Neutrophil (primary cell): ENCODE measurements at regions not wholly inside any gene's neighbourhood (a gene's known extent, or its start where the extent isn't known, plus 50 kb on each side); places are given as distances from the start of the nearest gene placed in this dataset.

ENCODE experiments used
- H3K27ac ChIP-seq: fragments of 200-600 bp; sonication (generic); 2 replicates; pipeline ENCODE4 v1.5.1; 2016; ENCODE audit warnings: mild to moderate bottlenecking, moderate library complexity
- H3K27me3 ChIP-seq: fragments of 200-600 bp; sonication (generic); 2 replicates; pipeline ENCODE4 v1.6.0; 2016; ENCODE audit warnings: mild to moderate bottlenecking
- H3K36me3 ChIP-seq: fragments of 200-600 bp; sonication (generic); 2 replicates; pipeline ENCODE4 v1.5.1; 2017
- H3K4me1 ChIP-seq, 2 experiments: fragments of 200-600 bp in 1 of 2; sonication (generic) in 1 of 2; 1 replicate in 1 of 2; 2 replicates in 1 of 2; pipeline versions ENCODE4 v1.5.1 to v1.6.1; 2013 to 2016; ENCODE audit warnings: low read depth in 1 of 2, low read length in 1 of 2, mild to moderate bottlenecking in 1 of 2, moderate library complexity in 1 of 2; ENCODE audit not compliant: control insufficient read depth in 1 of 2, insufficient read depth in 1 of 2
- H3K4me3 ChIP-seq, 2 experiments: fragments of 200-600 bp in 1 of 2; sonication (generic) in 1 of 2; 1 replicate in 1 of 2; 2 replicates in 1 of 2; pipeline ENCODE4 v1.5.1; 2013 to 2016; ENCODE audit warnings: low read depth in 1 of 2, low read length in 1 of 2, mild to moderate bottlenecking in 1 of 2, moderate library complexity in 1 of 2
- H3K9me3 ChIP-seq: fragments of 200-600 bp; sonication (generic); 2 replicates; pipeline ENCODE4 v1.5.1; 2016
- CTCF ChIP-seq: fragments of 200-600 bp; sonication (generic); IDR thresholded peaks from 2 replicates; pipeline ENCODE4 v1.5.1; 2016; ENCODE audit warnings: antibody characterized with exemption

GRCh38 chr14:22405201-22405600 lies 183.8 kb downstream of the DAD1 start:
- H3K27ac ChIP-seq: no peak overlapping the region
- no peak for TF ChIP-seq CTCF
- no peaks in the 10 kb centered on the region for H3K9me3 ChIP-seq
- H3K4me3 ChIP-seq: no peak overlapping the region
- no peaks in the 10 kb centered on the region for H3K27me3 ChIP-seq
- no peaks in the 10 kb centered on the region for H3K36me3 ChIP-seq
- H3K4me1 ChIP-seq: no peaks in the 10 kb centered on the region

- Histone ChIP-seq H3K4me1 (peaks cover 15 to 17% of the 10 kb centered on the region in 2 experiments), H3K4me3 (no peak overlapping the region), H3K27me3 (no peaks in the 10 kb centered on the region), H3K36me3 (no peaks in the 10 kb centered on the region), H3K9me3 (no peaks in the 10 kb centered on the region), H3K27ac (no peak overlapping the region)
- TF ChIP-seq CTCF: no peak
These were observed 185.7 kb downstream of the DAD1 start for GRCh38 chr14:22403296-22403695.

GRCh38 chr14:22400655-22401259 lies 188.3 kb downstream of the DAD1 start:
- H3K36me3 ChIP-seq: no peaks in the 10 kb centered on the region
- no peak for TF ChIP-seq CTCF
- peaks cover 30 to 36% of the 10 kb centered on the region in 2 experiments for H3K4me1 ChIP-seq
- no peaks in the 10 kb centered on the region for H3K27me3 ChIP-seq
- H3K27ac ChIP-seq: no peak overlapping the region
- H3K4me3 ChIP-seq: no peak overlapping the region
- H3K9me3 ChIP-seq: no peaks in the 10 kb centered on the region

GRCh38 chr14:22399776-22400175 lies 189.2 kb downstream of the DAD1 start:
- TF ChIP-seq CTCF: no peak
- peak overlapping the region; percentile 8 for H3K27ac ChIP-seq
- H3K36me3 ChIP-seq: no peaks in the 10 kb centered on the region
- no peaks in the 10 kb centered on the region for H3K9me3 ChIP-seq
- H3K27me3 ChIP-seq: no peaks in the 10 kb centered on the region
- H3K4me3 ChIP-seq: no peak overlapping the region
- peaks cover 30 to 36% of the 10 kb centered on the region in 2 experiments for H3K4me1 ChIP-seq

GRCh38 chr14:22397221-22397737 lies 191.7 kb downstream of the DAD1 start:
- H3K36me3 ChIP-seq: no peaks in the 10 kb centered on the region
- peak overlapping the region in 1 of 2 experiments; percentile 9 for H3K4me3 ChIP-seq
- no peaks in the 10 kb centered on the region for H3K27me3 ChIP-seq
- no peak for TF ChIP-seq CTCF
- H3K4me1 ChIP-seq: peaks cover 40 to 55% of the 10 kb centered on the region in 2 experiments
- H3K27ac ChIP-seq: peak overlapping the region; percentile 71
- no peaks in the 10 kb centered on the region for H3K9me3 ChIP-seq
